ENCODE measurements at regions not wholly inside any gene's neighbourhood (a gene's known extent, or its start where the extent isn't known, plus 50 kb on each side); places are given as distances from the start of the nearest gene placed in this dataset.

DNA sequence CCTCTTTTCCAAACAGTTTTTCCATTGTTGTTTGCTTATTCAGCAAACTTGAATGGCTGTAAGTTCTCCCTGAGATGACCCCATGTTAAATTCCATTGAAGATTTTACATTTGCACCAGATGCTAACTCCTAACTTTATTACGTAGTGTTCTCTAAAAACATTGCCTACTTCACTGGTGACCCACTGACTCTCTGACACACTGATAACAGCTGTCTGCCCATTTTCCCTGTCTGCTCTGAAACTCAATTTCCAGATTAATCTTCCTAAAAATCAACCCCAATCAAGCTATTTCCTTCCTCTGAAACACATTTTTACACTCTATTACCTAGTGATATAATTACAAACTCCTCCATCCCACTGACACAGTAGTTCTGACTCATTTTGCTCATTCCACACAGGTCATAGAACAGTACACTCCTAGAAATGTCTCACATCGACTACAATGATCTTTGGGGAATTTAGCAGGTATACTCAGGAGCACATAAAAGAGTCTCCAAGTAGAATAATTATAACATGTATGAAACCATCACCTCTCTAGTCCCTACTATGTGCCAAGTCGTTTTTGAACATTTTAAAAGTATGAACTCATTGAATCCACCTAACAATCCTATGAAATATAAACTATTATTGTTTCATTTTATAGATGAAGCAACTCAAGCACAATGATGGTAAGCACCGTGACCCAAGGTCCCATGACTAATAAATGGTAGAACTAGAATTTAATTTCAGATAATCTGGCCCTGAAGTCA, 210.9 kb downstream of the SLIT2 start:
- DNase-seq: no peak

GRCh38 chr4:20463176-20463430, 211.4 kb downstream of the SLIT2 start:
- no peak for DNase-seq

DNA sequence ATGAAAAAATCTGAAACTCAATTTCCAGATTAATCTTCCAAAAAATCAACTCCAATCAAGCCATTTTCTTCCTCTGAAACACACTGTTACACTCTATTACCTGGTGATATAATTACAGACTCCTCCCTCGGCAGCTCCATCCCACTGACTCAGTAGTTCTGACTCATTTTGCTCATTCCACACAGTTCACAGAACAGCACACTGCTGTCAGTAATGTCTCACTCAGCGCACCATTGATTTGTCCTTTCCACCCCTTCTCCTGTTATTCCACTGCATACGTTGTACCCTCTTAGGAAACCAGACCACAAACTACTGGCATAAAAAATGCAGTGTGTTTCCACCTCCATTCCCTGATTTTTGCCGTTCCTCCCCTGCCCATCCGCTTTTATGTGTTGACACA, 212.7 kb downstream of the SLIT2 start:
- no peak for DNase-seq

GRCh38 chr4:20474119-20474518, 222.4 kb downstream of the SLIT2 start:
- no peak for DNase-seq

DNA sequence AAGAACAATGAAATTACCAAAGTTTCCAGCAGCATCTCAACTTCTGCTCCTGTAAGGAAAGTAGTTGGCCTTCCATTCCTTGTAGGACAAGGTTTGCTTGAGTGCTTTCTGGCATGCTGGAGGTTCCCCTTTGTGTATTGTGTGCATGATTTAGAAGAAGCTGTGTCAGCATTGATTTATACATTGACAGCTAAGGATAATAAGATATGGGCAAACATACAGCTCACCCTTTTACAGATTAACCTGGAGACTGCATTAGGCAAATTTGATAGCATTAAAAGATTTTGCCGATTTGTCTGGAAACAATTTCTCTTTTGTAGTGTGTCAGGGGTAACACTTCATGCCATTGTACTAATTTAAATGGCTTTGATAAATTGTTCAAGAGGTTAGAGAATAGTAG, 221.8 kb upstream of the PACRGL start:
- no peak for DNase-seq

GRCh38 chr4:20480165-20480947, 219.9 kb upstream of the PACRGL start:
- DNase-seq: no peak

GRCh38 chr4:20483416-20483815, 216.8 kb upstream of the PACRGL start:
- DNase-seq: no peak

- no peak for DNase-seq
These were observed 213.8 kb upstream of the PACRGL start for GRCh38 chr4:20486433-20486832.

DNA sequence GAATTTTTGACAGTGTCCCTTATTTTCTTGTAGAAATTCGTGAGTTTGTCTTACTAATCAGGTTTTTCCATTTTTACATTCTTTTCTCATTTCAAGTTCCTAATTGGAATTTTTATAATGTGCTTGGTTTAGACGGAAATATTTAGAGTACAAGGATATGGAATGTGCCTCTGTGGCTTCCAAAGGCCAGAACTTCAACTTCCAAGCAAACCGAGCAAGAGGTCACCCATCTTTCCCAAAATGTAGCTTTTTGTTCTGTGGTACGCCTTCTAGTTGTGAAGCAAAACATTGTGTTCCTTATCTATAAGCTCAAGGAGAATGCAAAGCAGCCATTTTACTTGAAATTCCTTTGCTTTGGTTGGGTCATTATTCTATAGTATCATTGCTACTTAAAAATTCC, 212.8 kb upstream of the PACRGL start:
- no peak for DNase-seq

DNA sequence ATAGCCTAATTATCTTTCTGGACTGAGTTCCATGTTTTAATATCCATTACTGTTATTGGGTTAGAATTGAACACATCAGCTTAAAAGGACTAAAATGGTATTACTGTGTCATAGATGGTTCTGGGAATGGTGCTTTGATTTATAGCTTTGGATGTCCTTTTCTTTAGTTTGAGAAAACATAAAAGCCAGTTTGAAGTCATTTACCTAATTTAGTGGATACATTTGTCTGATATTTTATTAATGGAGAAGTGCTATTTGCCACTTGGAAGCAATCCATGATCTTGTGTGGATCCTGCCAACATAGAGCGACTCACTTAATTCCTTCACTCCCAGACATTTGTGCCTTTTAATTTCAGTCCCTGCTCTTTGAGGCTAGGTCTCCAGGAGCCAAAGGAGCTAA, 212.4 kb upstream of the PACRGL start:
- no peak for DNase-seq

- DNase-seq: no peak
These were observed 209.5 kb upstream of the PACRGL start for GRCh38 chr4:20490734-20491133.

DNA sequence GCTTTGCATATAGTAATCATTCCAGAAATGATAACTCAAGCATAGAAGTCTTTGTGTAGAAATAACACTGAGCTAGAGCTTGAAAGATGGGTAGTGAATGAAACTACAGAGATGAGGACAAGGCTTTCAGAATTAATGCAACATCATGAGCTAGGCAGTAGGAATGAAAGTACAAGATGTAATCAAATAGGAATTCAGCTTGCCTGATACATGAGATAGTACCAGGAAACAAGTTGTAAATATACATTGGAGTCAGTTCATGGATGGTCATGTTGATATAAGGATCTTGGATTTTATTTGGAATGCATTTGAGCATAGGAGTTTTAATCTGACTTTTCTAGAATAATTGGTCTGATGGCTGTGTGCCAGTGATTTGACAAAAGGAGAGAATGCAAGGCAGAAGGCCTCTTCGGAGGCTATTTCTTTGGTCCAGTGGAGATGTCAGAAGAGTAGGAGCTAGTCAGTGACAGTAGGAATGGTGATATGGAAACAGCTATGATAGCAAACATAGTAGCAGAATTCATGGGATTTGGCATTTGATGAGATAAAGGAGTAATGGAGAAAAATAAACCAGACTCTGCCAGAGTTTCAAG, 206.4 kb upstream of the PACRGL start:
- DNase-seq: no peak

- no peak for DNase-seq
These were observed 204.2 kb upstream of the PACRGL start for GRCh38 chr4:20496068-20496467.

DNA sequence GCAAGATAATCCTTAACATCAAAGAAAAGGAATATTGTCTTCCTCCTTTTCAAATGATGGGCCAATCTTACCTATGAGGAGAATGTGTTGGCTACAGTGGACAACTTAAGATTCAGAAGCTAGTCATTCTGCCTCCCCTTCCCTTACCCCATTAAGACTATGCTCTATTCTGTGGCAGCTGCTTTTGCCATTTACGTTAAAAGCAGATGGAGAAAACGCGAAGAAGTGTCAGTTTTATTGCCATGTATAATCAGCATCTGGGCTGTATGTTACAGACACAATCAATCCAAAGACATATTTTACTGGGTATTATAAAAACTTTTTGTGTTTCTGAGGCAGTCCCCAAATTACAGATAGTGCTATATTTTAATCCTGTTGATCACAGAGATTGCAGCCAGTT, 196.1 kb upstream of the PACRGL start:
- no peak for DNase-seq

DNA sequence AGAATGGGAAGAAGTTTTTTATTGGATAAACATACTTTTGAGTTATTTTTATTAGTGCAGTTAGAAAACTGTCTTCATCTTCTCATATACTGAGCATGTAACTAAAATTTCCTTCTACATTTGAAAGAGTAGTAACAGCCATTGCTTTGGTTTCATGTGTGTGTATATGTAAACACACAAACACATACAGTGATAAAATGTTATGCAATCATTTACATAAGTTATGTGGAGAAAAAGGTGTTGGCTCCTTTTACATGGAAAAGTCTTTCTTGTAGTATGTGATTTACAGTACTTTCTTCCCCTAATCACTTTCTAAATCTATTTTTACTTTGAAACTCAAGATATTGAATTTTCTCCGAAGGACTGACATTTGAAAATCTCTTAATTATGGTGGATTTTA, 194.3 kb upstream of the PACRGL start:
- no peak for DNase-seq

GRCh38 chr4:20506827-20507226, 193.4 kb upstream of the PACRGL start:
- no peak for DNase-seq

DNA sequence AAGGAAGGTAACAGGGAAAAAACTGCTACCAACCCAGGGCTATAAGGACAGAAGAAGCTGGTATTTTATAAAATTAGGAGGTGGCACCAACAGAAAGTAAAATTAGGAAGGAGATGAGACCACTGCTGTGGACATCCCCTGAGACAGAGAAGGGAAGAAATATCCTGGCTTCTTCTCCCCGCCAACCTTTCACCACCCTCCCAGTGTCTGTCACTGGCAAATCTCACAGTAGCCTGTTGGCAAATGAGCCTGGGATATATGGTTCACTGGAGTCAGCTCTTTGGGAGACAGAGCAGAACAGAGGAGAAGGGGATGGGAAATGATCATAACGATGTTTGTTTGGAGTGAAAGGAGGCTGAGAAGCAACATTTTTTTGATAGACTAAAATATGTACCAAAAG, 190.9 kb upstream of the PACRGL start:
- no peak for DNase-seq

DNA sequence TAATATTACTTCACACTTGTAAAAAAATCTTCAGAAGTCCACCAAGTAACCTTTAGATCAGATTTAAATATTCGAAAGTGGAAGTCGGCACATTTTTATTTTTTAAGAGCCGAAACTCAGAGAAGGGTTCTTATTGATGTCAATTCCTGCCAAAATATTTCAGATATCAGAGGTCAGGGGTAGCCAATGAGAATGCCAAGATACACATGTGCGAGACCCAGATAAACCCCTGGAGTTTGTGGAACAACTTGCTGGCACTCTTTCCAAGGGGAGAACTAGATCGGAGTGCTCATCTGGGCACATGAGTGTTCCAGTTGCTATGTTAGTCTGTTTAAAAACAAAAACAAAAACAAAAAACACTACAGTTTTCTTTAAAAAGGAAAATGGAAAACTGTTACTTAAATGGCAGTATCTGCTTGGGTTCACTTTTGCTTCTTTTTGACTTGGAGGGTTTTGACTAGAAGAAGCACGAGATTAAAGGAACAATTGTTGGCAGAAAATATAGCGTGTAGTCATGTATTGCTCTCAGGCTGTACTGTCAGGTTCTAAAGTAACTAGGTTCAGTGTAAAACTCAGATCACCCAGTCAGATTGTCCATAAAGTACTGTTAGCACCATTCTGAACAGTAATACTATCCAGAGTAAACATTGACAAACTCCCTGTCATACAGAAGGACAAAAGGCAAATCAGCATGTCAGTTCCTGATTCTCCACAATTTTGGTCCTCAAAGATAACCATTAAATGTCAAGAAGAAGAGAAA, 188.0 kb upstream of the PACRGL start:
- no peak for DNase-seq

DNA sequence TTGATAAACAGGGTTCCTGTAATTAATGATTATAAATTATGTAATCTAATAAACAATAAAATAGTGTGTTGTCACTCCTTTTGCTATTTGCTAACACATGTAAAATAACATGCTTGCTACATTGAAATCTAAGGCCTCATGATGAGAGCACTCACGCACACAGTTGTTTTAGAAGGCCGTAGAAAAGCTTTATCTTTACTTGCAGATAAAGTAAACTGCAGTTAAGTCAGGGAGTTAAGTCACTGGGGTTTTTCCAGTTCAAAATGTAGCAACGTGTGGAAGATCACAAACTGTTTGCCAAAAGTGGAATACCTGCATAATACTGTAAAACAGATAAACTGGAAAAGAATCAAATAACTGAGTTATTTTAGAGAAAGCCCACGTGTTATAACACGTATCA, 187.3 kb upstream of the PACRGL start:
- DNase-seq: no peak

DNA sequence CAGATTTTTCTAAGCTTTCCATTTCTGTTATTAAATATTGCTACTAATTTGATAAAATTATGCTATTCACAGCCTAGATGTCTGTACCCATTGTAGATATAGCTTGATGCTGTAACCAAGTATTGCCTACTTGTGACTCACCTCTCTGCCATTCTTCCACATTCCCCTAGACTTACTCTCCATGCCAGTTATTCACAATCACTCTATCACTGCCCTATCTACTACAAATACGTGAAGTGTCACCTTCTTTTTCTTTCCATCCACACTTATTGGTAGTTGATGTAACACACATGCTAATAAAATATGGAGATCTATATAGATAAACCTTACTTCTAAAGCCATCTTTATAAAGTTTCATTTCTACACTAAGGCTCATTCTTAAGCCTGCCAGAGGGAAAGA, 179.4 kb upstream of the PACRGL start:
- no peak for DNase-seq

DNA sequence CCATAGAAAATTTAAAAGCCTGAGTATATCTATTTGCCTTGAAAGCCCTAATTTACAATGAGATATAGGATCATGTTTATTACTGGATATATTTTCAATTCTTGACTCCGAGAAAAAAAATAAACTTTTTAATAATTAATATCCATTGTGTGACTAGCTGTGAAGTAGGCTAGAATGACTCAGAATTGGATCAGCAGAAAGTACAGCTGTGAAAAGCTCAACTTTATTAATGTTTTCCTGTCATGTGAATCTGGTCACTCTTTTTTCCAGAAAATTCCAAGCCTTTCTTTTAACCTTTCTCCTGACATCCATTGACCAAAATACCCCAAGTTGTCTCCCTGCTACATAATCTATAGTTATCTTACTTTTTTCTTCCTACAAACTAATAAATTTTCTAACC, 171.8 kb upstream of the PACRGL start:
- no peak for DNase-seq

- DNase-seq: no peak
These were observed 170.6 kb upstream of the PACRGL start for GRCh38 chr4:20529691-20530090.

- DNase-seq: no peak
These were observed 168.0 kb upstream of the PACRGL start for GRCh38 chr4:20532116-20532790.
